NB4 (cell line): ENCODE measurements at regions not wholly inside any gene's neighbourhood (a gene's known extent, or its start where the extent isn't known, plus 50 kb on each side); places are given as distances from the start of the nearest gene placed in this dataset.

Source experiments
- CTCF ChIP-seq: IDR thresholded peaks from one replicate; pipeline ENCODE4 v1.5.1; 2012; ENCODE audit warnings: low read depth, low read length
- MAX ChIP-seq: IDR thresholded peaks from 2 replicates; pipeline ENCODE4 v1.6.1; 2011; ENCODE audit warnings: low read depth, low read length
- POLR2A ChIP-seq: IDR thresholded peaks from 2 replicates; pipeline ENCODE4 v1.6.1; 2011; ENCODE audit warnings: mild to moderate bottlenecking; ENCODE audit not compliant: insufficient read length; ENCODE audit errors: extremely low read depth

- no peak for TF ChIP-seq POLR2A
- TF ChIP-seq CTCF = no peak
- TF ChIP-seq MAX = no peak
Observed at GRCh38 chr21:17427831-17428483, 84.9 kb upstream of the CXADR start.
